GM19238 (cell line): ENCODE measurements at regions not wholly inside any gene's neighbourhood (a gene's known extent, or its start where the extent isn't known, plus 50 kb on each side); places are given as distances from the start of the nearest gene placed in this dataset.

Experiments
- DNase-seq: peaks from one replicate; pipeline ENCODE4 v3.0.0; 2011; ENCODE audit warnings: low spot score; ENCODE audit not compliant: insufficient read length

GRCh38 chr4:189322426-189322825 is 618.2 kb upstream of the FRG1 start:
- DNase-seq: no peak

GRCh38 chr4:189341881-189342280 is 598.8 kb upstream of the FRG1 start:
- DNase-seq: no peak

DNA sequence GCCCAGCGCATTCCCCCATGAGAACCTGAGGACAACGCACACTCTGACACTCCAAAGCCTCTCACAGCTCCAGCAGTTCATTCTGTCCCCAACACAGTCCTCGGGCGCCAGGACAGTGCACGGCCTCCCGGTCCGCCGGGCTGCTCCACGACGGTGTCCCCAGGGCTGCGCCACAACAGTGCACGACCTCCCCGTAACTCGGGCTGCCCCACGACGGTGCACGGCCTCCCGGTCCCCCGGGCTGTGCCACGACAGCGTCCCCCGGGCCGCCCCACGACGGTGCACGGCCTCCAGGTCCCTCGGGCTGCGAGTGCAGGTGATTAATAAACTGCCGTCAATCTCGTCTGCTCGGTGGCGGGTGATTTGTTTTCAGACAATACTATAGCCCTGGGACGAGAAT is 585.1 kb upstream of the FRG1 start:
- DNase-seq: no peak

- DNase-seq: no peak
Observed at GRCh38 chr4:189362364-189362763, 578.3 kb upstream of the FRG1 start.

DNA sequence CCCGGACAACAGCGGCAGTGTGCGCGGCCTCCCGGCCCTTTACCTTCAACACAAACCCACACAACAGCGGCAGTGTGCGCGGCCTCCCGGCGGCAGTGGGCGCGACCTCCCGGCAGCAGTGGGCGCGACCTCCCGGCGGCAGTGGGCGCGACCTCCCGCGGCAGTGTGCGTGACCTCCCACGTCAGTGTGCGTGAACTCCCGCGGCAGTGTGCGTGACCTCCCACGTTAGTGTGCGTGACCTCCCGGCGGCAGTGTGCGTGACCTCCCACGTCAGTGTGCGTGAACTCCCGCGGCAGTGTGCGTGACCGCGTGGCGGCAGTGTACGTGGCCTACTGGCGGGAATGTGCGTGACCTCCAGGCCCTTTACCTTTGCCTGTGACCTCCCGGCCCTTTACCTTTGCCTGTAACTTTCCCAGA is 576.6 kb upstream of the FRG1 start:
- no peak for DNase-seq

GRCh38 chr4:189365451-189365850 is 575.2 kb upstream of the FRG1 start:
- DNase-seq: no peak

DNA sequence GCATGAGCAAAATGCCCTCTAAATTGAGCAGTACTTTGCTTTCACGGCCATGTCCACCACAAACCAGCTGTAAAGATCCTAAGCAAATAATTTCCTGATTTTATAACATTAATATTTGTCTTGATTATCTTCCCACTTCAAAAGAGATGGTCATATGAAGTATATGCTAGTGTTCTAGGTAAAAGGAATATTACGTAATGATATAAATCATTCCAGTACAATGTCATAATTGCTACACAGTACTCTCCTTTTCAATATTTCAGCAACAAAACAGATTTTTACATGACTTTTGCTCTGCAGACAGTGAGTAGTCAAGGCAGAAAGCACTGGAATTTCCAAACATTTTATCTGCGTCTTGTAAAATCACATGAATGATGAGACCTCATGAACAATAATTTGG is 572.8 kb upstream of the FRG1 start:
- DNase-seq: no peak

DNA sequence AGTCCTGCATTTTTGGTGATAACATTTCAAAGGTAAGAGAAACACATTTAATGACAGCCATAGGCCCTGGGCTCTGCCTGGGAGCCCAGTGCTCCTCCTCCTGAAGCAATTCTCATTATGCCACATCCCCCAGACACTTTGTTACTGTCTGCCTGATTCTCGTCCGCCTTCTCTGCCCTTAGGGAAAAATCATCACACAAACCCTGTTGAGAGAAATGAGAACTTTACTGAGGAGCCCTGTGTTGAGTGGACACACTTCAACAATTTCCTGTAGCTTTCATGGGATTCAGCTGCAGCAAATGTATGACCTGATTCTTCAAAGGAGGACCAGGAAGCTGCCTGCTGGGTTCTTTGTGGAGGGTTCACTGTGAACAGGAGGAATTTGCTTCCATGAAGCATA is 566.5 kb upstream of the FRG1 start:
- no peak for DNase-seq

DNA sequence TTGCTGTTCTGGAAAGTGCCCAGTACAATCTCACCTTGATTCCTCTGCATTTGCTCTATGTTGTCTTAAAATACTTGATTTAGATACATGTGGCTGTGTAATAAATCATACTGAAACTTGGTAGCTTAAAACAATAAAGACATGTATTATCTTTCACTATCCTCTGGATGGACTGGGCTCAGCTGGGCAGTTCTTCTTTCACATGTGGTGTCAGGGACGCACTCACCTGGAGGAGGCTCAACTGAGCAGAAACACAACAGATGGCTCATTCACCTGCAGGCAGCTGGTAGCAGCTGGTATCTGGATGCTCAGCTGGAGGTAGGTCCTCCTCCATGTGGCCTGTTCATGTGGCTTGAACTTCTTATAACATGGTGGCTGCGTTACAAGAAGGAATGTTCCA is 563.8 kb upstream of the FRG1 start:
- DNase-seq: no peak

DNA sequence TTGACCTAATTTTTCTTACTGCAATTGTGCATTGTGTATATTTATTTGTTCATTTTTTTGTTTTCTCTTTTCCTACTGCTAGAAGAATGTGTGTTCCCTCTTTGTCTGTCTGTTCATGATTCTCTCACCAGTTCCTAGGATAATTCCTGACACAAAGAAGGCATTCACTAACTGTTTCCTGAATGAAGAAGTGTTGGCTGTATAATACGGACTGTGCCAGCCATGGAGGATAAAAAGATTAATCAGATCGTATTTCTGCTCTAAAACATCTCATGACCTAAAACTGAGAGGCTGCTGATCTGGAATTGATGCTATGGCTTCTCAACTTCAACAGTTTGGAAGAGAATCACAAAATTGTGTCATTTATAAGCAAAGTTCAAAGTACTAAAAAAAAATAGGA is 563.1 kb upstream of the FRG1 start:
- no peak for DNase-seq

GRCh38 chr4:189385098-189385497 is 555.6 kb upstream of the FRG1 start:
- no peak for DNase-seq

DNA sequence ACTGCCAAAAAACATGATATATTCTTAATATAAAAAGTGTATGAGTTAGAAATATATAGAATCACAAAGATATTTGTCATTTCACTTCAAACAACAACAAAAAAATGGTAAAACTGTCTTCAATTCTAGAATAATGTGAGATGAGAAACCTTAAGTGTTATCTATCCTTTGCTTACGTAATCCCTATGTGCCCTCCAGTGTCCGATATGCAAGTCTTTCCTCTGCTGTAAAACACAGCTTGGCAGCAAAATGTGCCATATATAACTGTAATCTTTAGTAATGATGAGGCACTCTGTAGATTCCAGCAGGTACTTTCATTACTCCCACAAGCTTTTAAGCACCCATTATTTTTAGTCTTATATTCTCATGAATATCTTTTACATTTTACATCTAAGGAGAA is 555.1 kb upstream of the FRG1 start:
- DNase-seq: no peak

GRCh38 chr4:189396435-189396834 is 544.2 kb upstream of the FRG1 start:
- DNase-seq: no peak

DNA sequence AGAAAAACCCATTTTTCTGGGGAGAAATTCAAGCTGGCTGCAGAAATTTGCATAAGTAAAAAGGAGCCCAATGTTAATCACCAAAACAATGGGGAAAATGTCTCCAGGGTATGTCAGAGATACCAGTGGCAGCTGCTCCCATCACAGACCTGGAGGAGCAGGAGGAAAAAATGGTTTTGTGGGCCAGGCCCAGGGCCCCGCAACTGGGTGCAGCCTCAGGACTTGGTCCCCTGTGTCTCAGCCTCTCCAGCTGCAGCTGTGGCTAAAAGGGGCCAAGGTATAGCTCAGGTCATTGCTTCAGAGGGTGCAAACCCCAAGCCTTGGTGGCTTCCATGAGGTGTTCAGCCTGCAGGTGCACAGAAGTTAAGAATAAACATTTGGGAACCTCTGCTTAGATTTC is 536.4 kb upstream of the FRG1 start:
- no peak for DNase-seq

GRCh38 chr4:189409158-189409557 is 531.5 kb upstream of the FRG1 start:
- no peak for DNase-seq

- DNase-seq: no peak
Observed at GRCh38 chr4:189414021-189414420, 526.7 kb upstream of the FRG1 start.

- DNase-seq: no peak
Observed at GRCh38 chr4:189420572-189420971, 520.1 kb upstream of the FRG1 start.

GRCh38 chr4:189436207-189436606 is 504.5 kb upstream of the FRG1 start:
- DNase-seq: no peak

GRCh38 chr4:189440716-189441115 is 500.0 kb upstream of the FRG1 start:
- DNase-seq: no peak

DNA sequence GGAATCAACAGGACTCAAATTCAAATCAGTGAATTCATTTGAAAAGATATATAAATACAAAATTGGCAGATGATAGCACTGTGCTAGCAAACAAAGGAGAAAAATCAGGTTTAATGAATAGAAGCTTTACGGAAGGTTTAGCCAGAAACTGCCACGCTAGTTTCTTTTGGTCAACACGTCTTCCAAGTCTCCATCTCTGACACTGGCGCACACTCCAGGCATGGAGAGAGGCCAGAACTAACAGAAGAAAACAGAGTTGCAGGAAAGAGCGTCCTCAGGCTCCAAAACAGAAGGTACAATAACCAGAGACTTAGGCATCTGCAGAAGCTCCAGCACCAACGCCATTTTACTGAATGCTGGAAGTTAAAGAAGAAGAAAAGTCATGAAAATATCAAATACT is 497.3 kb upstream of the FRG1 start:
- no peak for DNase-seq

- no peak for DNase-seq
Observed at GRCh38 chr4:189445613-189446012, 495.1 kb upstream of the FRG1 start.

DNA sequence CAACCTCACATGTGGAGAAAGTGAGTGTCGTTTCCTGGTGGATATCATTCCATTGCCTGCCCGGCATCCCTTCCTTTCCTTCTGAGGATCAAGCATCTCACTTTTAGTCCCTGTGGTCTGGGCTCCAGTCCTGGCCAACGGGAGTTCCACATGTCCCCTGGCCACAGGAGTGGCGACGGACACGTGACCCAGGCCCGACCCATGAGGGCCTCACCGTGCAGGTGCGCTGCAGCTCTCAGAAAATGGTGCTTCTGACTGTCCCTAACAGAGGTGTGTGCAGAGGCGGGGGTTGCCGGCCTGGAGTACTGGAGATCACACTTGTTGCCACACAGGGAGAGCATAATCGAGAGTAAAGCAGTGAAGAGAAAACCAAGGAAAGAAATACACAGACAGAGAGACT is 476.9 kb upstream of the FRG1 start:
- no peak for DNase-seq

DNA sequence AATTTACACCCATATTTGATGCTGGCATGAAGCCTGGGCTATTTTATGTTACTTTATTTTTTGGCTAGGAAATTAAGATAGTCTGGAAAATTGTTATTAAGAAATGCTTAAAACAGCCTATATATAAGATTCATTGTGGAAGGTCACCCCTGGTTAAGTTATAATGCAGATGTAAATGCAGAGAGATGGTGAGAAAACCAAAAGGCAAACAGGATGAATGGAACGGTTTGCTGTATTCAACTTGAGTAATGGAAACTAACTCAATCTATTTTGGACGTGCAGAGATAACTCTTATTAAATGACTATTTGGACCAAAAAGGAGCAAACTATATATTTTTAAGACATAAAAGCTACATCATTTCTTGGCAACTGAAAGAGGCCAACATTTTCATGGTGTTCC is 446.3 kb upstream of the FRG1 start:
- no peak for DNase-seq

GRCh38 chr4:189497516-189497915 is 443.2 kb upstream of the FRG1 start:
- DNase-seq: no peak

GRCh38 chr4:189497996-189498395 is 442.7 kb upstream of the FRG1 start:
- no peak for DNase-seq
